Dendritic cell treated with granulocyte-macrophage colony-stimulating factor and Interleukin-4, amounts not matched to agents 40 ng/mL and 50 ng/mL, for 4 days (primary cell): ENCODE measurements at regions not wholly inside any gene's neighbourhood (a gene's known extent, or its start where the extent isn't known, plus 50 kb on each side); places are given as distances from the start of the nearest gene placed in this dataset.
A peak's percentile ranks its signal among the peaks of the same experiment; 100 is the strongest.
"Not testable (repeated sequence)": the region's sequence is repeated elsewhere in the genome, so short reads cannot be mapped to it uniquely, and the experiment has no call there.

Experiments
- H3K27ac Mint-ChIP-seq: one replicate; pipeline ENCODE4 v1.8.0; 2022; ENCODE audit warnings: mild to moderate bottlenecking, mixed read lengths
- H3K27me3 Mint-ChIP-seq: one replicate; pipeline ENCODE4 v1.8.0; 2022; ENCODE audit warnings: mild to moderate bottlenecking, mixed read lengths
- H3K36me3 Mint-ChIP-seq: one replicate; pipeline ENCODE4 v1.8.0; 2022; ENCODE audit warnings: low read depth, mixed read lengths
- H3K4me1 Mint-ChIP-seq: one replicate; pipeline ENCODE4 v1.8.0; 2022; ENCODE audit warnings: low read depth, mixed read lengths
- H3K4me3 Mint-ChIP-seq: one replicate; pipeline ENCODE4 v1.8.0; 2022; ENCODE audit warnings: mild to moderate bottlenecking, moderate library complexity, mixed read lengths
- H3K9me3 Mint-ChIP-seq: one replicate; pipeline ENCODE4 v1.8.0; 2022; ENCODE audit warnings: mixed read lengths
- intact Hi-C: fragments of 100-400 bp; cut with micrococcal nuclease; formaldehyde crosslinking; loops from one replicate; pipeline ENCODE4 v1.15.0; 2022

- intact Hi-C loops, result no loop called here
- no peaks in the 10 kb centered on the region for H3K4me1 Mint-ChIP-seq
- peaks cover 10% of the 10 kb centered on the region for H3K27me3 Mint-ChIP-seq
These were observed 150.7 kb upstream of the SPRED2 start for GRCh38 chr2:65583061-65583460.

GRCh38 chr2:65582364-65582763 is 150.0 kb upstream of the SPRED2 start:
- Mint-ChIP-seq H3K4me3 (no peak overlapping the region), H3K36me3 (no peaks in the 10 kb centered on the region), H3K27me3 (peaks cover 8% of the 10 kb centered on the region), H3K4me1 (no peaks in the 10 kb centered on the region), H3K9me3 (no peaks in the 10 kb centered on the region), H3K27ac (no peak overlapping the region)
- intact Hi-C loops, result no loop called here

More at GRCh38 chr2:65583061-65583460, 150.7 kb upstream of the SPRED2 start:
- H3K36me3 Mint-ChIP-seq, result no peaks in the 10 kb centered on the region
- no peak overlapping the region for H3K27ac Mint-ChIP-seq
- no peaks in the 10 kb centered on the region for H3K9me3 Mint-ChIP-seq
- no peak overlapping the region for H3K4me3 Mint-ChIP-seq

GRCh38 chr2:65580824-65581223 is 148.4 kb upstream of the SPRED2 start:
- H3K4me1 Mint-ChIP-seq, result no peaks in the 10 kb centered on the region
- peaks cover 11% of the 10 kb centered on the region for H3K27me3 Mint-ChIP-seq
- H3K4me3 Mint-ChIP-seq, result no peak overlapping the region
- no peak overlapping the region for H3K27ac Mint-ChIP-seq
- no peaks in the 10 kb centered on the region for H3K9me3 Mint-ChIP-seq
- intact Hi-C loops, result loop anchor here (2.0 kb wide), 1 partner anchor 76 kb away; no protein-coding TSS in a partner anchor
- H3K36me3 Mint-ChIP-seq, result no peaks in the 10 kb centered on the region

GRCh38 chr2:65579506-65580235 is 147.3 kb upstream of the SPRED2 start:
- Mint-ChIP-seq H3K27ac (no peak overlapping the region), H3K36me3 (no peaks in the 10 kb centered on the region)
- intact Hi-C loops, result loop anchor here (2.0 to 10.0 kb wide), 2 partner anchors 75 to 515 kb away; no protein-coding TSS in a partner anchor

GRCh38 chr2:65577654-65578053 is 145.3 kb upstream of the SPRED2 start:
- no peak overlapping the region for H3K27ac Mint-ChIP-seq
- intact Hi-C loops, result loop anchor here (10.0 kb wide), 1 partner anchor 513 kb away; no protein-coding TSS in a partner anchor
- H3K4me3 Mint-ChIP-seq, result no peak overlapping the region
- peaks cover 12% of the 10 kb centered on the region for H3K4me1 Mint-ChIP-seq
- H3K9me3 Mint-ChIP-seq, result no peaks in the 10 kb centered on the region
- H3K36me3 Mint-ChIP-seq, result no peaks in the 10 kb centered on the region
- peaks cover 10% of the 10 kb centered on the region for H3K27me3 Mint-ChIP-seq

More at GRCh38 chr2:65579506-65580235, 147.3 kb upstream of the SPRED2 start:
- peaks cover 10% of the 10 kb centered on the region for H3K27me3 Mint-ChIP-seq
- H3K4me1 Mint-ChIP-seq, result peaks cover 11% of the 10 kb centered on the region
- H3K9me3 Mint-ChIP-seq, result no peaks in the 10 kb centered on the region
- no peak overlapping the region for H3K4me3 Mint-ChIP-seq

- Mint-ChIP-seq H3K27me3 (peaks cover 10% of the 10 kb centered on the region), H3K4me3 (no peak overlapping the region), H3K27ac (no peak overlapping the region), H3K36me3 (no peaks in the 10 kb centered on the region), H3K9me3 (no peaks in the 10 kb centered on the region), H3K4me1 (peaks cover 12% of the 10 kb centered on the region)
- intact Hi-C loops, result loop anchor here (10.0 kb wide), 1 partner anchor 512 kb away; no protein-coding TSS in a partner anchor
These were observed 144.6 kb upstream of the SPRED2 start for GRCh38 chr2:65576861-65577601.

GRCh38 chr2:65576278-65576677 is 143.9 kb upstream of the SPRED2 start:
- no peak overlapping the region for H3K4me3 Mint-ChIP-seq
- H3K27me3 Mint-ChIP-seq, result peaks cover 10% of the 10 kb centered on the region
- no peaks in the 10 kb centered on the region for H3K36me3 Mint-ChIP-seq
- H3K27ac Mint-ChIP-seq, result no peak overlapping the region
- H3K9me3 Mint-ChIP-seq, result no peaks in the 10 kb centered on the region
- peaks cover 12% of the 10 kb centered on the region for H3K4me1 Mint-ChIP-seq
- intact Hi-C loops, result loop anchor here (10.0 kb wide), 1 partner anchor 511 kb away; no protein-coding TSS in a partner anchor

- Mint-ChIP-seq H3K4me3 (no peak overlapping the region), H3K27me3 (peaks cover 5% of the 10 kb centered on the region), H3K27ac (peak overlapping the region; percentile 59), H3K4me1 (peaks cover 12% of the 10 kb centered on the region), H3K9me3 (no peaks in the 10 kb centered on the region), H3K36me3 (no peaks in the 10 kb centered on the region)
- intact Hi-C loops, result loop anchor here (5.0 to 10.0 kb wide), 2 partner anchors 510 to 658 kb away; no protein-coding TSS in a partner anchor
These were observed 142.6 kb upstream of the SPRED2 start for GRCh38 chr2:65574993-65575392.

GRCh38 chr2:65568656-65569440 is 136.4 kb upstream of the SPRED2 start:
- H3K4me1 Mint-ChIP-seq, H3K27me3 Mint-ChIP-seq, H3K9me3 Mint-ChIP-seq, intact Hi-C loops, H3K4me3 Mint-ChIP-seq, H3K36me3 Mint-ChIP-seq, H3K27ac Mint-ChIP-seq: not testable (repeated sequence)

- H3K27me3 Mint-ChIP-seq, result peaks cover 10% of the 10 kb centered on the region
- H3K36me3 Mint-ChIP-seq, result no peaks in the 10 kb centered on the region
- no peak overlapping the region for H3K27ac Mint-ChIP-seq
- intact Hi-C loops, result no loop called here
- H3K9me3 Mint-ChIP-seq, result no peaks in the 10 kb centered on the region
- H3K4me1 Mint-ChIP-seq, result peaks cover 10% of the 10 kb centered on the region
- H3K4me3 Mint-ChIP-seq, result peak overlapping the region; percentile 30
These were observed 134.2 kb upstream of the SPRED2 start for GRCh38 chr2:65566617-65567016.

- intact Hi-C loops, result no loop called here
- Mint-ChIP-seq H3K4me1 (peaks cover 10% of the 10 kb centered on the region), H3K4me3 (no peak overlapping the region), H3K27me3 (peaks cover 11% of the 10 kb centered on the region), H3K9me3 (no peaks in the 10 kb centered on the region), H3K36me3 (no peaks in the 10 kb centered on the region), H3K27ac (no peak overlapping the region)
These were observed 133.3 kb upstream of the SPRED2 start for GRCh38 chr2:65565681-65566080.

GRCh38 chr2:65564299-65564698 is 131.9 kb upstream of the SPRED2 start:
- Mint-ChIP-seq H3K27ac (no peak overlapping the region), H3K4me1 (peaks cover 10% of the 10 kb centered on the region), H3K4me3 (no peak overlapping the region), H3K9me3 (no peaks in the 10 kb centered on the region), H3K36me3 (no peaks in the 10 kb centered on the region), H3K27me3 (peaks cover 10% of the 10 kb centered on the region)
- intact Hi-C loops, result no loop called here

- no peak overlapping the region for H3K4me3 Mint-ChIP-seq
- H3K27ac Mint-ChIP-seq, result no peak overlapping the region
- H3K9me3 Mint-ChIP-seq, result no peaks in the 10 kb centered on the region
- H3K27me3 Mint-ChIP-seq, result peaks cover 10% of the 10 kb centered on the region
- no peaks in the 10 kb centered on the region for H3K36me3 Mint-ChIP-seq
- intact Hi-C loops, result no loop called here
- peaks cover 10% of the 10 kb centered on the region for H3K4me1 Mint-ChIP-seq
These were observed 130.5 kb upstream of the SPRED2 start for GRCh38 chr2:65562890-65563289.
